SU-DHL-6 (cell line): ENCODE measurements at regions not wholly inside any gene's neighbourhood (a gene's known extent, or its start where the extent isn't known, plus 50 kb on each side); places are given as distances from the start of the nearest gene placed in this dataset.

Experiments used
- H2AFZ ChIP-seq: fragments of 200-600 bp; sonication (generic); 2 replicates; pipeline ENCODE4 v1.6.1; 2014; ENCODE audit warnings: low read depth, mild to moderate bottlenecking, moderate library complexity, mixed read lengths, antibody characterized with exemption, low read length; ENCODE audit not compliant: severe bottlenecking
- H3F3A ChIP-seq: fragments of 200-600 bp; shearing (Covaris generic); 2 replicates; pipeline ENCODE4 v1.6.0; 2016; ENCODE audit warnings: antibody characterized with exemption, mild to moderate bottlenecking; ENCODE audit not compliant: insufficient read depth
- H3K27ac ChIP-seq: fragments of 200-600 bp; sonication (generic); 2 replicates; pipeline ENCODE4 v1.5.1; 2016; ENCODE audit warnings: low read depth, mild to moderate bottlenecking, low read length, moderate library complexity, mixed read lengths
- H3K27me3 ChIP-seq: fragments of 200-600 bp; sonication (generic), shearing (Covaris generic); 2 replicates; pipeline ENCODE4 v1.6.0; 2014; ENCODE audit warnings: mild to moderate bottlenecking, low read length
- H3K36me3 ChIP-seq: fragments of 200-600 bp; sonication (generic); 2 replicates; pipeline ENCODE4 v1.6.1; 2014; ENCODE audit warnings: mild to moderate bottlenecking, low read length, mixed read lengths
- H3K4me2 ChIP-seq: fragments of 300-600, 200-600 bp; shearing (Covaris generic), sonication (generic); 2 replicates; pipeline ENCODE4 v1.6.0; 2014; ENCODE audit warnings: low read length, low read depth, mild to moderate bottlenecking; ENCODE audit not compliant: poor library complexity, severe bottlenecking
- H3K4me3 ChIP-seq: fragments of 200-600 bp; sonication (generic); 2 replicates; pipeline ENCODE4 v1.5.1; 2014; ENCODE audit warnings: antibody characterized with exemption, low read length, mild to moderate bottlenecking, mixed read lengths; ENCODE audit not compliant: insufficient read depth, poor library complexity, severe bottlenecking
- H3K79me2 ChIP-seq: fragments of 200-600 bp; sonication (generic); 2 replicates; pipeline ENCODE4 v1.6.1; 2014; ENCODE audit warnings: mild to moderate bottlenecking, low read length, moderate library complexity; ENCODE audit not compliant: insufficient read depth
- H3K9ac ChIP-seq: fragments of 200-600 bp; sonication (generic); 2 replicates; pipeline ENCODE4 v1.7.0; 2014; ENCODE audit warnings: mild to moderate bottlenecking, low read length
- H3K9me2 ChIP-seq: fragments of 200-600 bp; sonication (generic); replicated peaks from 2 replicates; pipeline ENCODE4 v1.6.1; 2014; ENCODE audit warnings: low read length; ENCODE audit not compliant: insufficient read depth
- H3K9me3 ChIP-seq: fragments of 200-600 bp; sonication (generic); 2 replicates; pipeline ENCODE4 v1.6.1; 2014; ENCODE audit warnings: low read length, mixed read lengths; ENCODE audit not compliant: insufficient read depth
- H4K20me1 ChIP-seq: fragments of 200-600 bp; sonication (generic); 2 replicates; pipeline ENCODE4 v1.6.1; 2014; ENCODE audit warnings: low read depth, mild to moderate bottlenecking, antibody characterized with exemption, low read length, moderate library complexity, mixed read lengths
- EZH2phosphoT487 ChIP-seq: fragments of 200-600 bp; sonication (generic), shearing (Covaris generic); conservative IDR thresholded peaks from 2 replicates; pipeline ENCODE4 v1.6.1; 2018; ENCODE audit warnings: mild to moderate bottlenecking, antibody characterized with exemption, low read length, moderate library complexity, mixed read lengths
- TF ChIP-seq, protein P1 (sequence below): fragments of 200-600 bp; sonication (generic); IDR thresholded peaks from one replicate; pipeline ENCODE4 v1.5.1; 2017; ENCODE audit warnings: antibody characterized with exemption, mild to moderate bottlenecking, low read length, moderate library complexity; ENCODE audit not compliant: insufficient read depth, poor library complexity, severe bottlenecking

DNA sequence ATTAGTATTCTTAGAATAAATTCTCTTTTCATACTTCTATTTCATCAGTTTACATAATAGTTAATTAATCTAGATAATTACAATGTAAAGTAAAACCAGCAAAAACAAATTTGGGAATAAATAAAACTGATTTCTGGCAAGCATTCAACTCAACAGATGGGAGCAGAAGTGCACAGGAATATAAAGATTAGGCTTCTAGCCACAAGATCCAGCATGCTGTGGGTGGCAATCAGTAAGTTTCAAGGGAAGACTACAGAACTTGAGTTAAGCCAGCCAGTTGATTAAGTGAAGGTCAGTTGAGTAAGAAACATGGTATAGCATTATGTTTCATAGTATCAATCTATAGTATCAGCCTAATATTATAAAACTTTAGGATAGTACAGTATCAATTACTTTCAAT is 324.2 kb upstream of the AADAT start:
- Histone ChIP-seq H3K27me3 (no peaks in the 10 kb centered on the region), H3F3A (no peaks in the 10 kb centered on the region), H3K79me2 (no peaks in the 10 kb centered on the region), H3K9ac (no peak overlapping the region), H3K9me2 (no peaks in the 10 kb centered on the region), H3K4me3 (no peak overlapping the region), H3K4me2 (no peak overlapping the region), H3K36me3 (no peaks in the 10 kb centered on the region), H4K20me1 (no peaks in the 10 kb centered on the region), H3K9me3 (no peaks in the 10 kb centered on the region), H2AFZ (no peak overlapping the region), H3K27ac (no peak overlapping the region)
- TF ChIP-seq, protein P1, sequence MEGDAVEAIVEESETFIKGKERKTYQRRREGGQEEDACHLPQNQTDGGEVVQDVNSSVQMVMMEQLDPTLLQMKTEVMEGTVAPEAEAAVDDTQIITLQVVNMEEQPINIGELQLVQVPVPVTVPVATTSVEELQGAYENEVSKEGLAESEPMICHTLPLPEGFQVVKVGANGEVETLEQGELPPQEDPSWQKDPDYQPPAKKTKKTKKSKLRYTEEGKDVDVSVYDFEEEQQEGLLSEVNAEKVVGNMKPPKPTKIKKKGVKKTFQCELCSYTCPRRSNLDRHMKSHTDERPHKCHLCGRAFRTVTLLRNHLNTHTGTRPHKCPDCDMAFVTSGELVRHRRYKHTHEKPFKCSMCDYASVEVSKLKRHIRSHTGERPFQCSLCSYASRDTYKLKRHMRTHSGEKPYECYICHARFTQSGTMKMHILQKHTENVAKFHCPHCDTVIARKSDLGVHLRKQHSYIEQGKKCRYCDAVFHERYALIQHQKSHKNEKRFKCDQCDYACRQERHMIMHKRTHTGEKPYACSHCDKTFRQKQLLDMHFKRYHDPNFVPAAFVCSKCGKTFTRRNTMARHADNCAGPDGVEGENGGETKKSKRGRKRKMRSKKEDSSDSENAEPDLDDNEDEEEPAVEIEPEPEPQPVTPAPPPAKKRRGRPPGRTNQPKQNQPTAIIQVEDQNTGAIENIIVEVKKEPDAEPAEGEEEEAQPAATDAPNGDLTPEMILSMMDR, result no peak
- no peak for TF ChIP-seq EZH2phosphoT487

DNA sequence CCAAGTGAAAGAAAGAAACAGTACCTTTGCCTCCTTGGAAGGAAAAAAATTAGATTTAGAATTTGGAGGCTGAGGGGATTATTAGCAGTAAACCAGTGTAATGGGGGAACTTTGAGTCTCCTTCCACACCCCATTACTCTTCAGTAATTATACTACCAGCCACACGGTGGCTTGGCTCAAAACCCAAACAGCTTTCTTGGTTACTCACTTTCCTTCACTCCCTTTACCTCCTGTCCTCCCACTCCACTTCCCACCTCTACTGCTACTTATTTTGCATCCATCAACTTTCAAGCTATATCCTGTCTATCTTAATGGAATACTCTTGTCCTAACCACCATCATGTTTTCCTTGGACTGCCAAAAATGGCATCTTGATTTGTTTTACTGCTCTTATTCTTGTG is 310.6 kb upstream of the AADAT start:
- Histone ChIP-seq H3K4me2 (no peak overlapping the region), H3K9ac (no peak overlapping the region), H4K20me1 (no peaks in the 10 kb centered on the region), H3K79me2 (no peaks in the 10 kb centered on the region), H3K9me2 (no peaks in the 10 kb centered on the region), H3K9me3 (no peaks in the 10 kb centered on the region), H3K27ac (no peak overlapping the region), H2AFZ (no peak overlapping the region), H3F3A (no peaks in the 10 kb centered on the region), H3K4me3 (no peak overlapping the region), H3K36me3 (no peaks in the 10 kb centered on the region), H3K27me3 (no peaks in the 10 kb centered on the region)
- TF ChIP-seq EZH2phosphoT487, result no peak
- TF ChIP-seq, protein P1, result no peak

GRCh38 chr4:170399581-170400293 is 310.0 kb upstream of the AADAT start:
- Histone ChIP-seq H3K9me3 (no peaks in the 10 kb centered on the region), H3K4me2 (no peak overlapping the region), H2AFZ (no peak overlapping the region), H3K9ac (no peak overlapping the region), H3K9me2 (no peaks in the 10 kb centered on the region), H4K20me1 (no peaks in the 10 kb centered on the region), H3K27ac (no peak overlapping the region), H3K36me3 (no peaks in the 10 kb centered on the region), H3K79me2 (no peaks in the 10 kb centered on the region), H3K4me3 (no peak overlapping the region), H3F3A (no peaks in the 10 kb centered on the region), H3K27me3 (no peaks in the 10 kb centered on the region)
- TF ChIP-seq EZH2phosphoT487, result no peak

GRCh38 chr4:170398218-170398617 is 308.5 kb upstream of the AADAT start:
- TF ChIP-seq, protein P1, result no peak
- TF ChIP-seq EZH2phosphoT487, result no peak
- Histone ChIP-seq H3K4me3 (no peak overlapping the region), H3K9ac (no peak overlapping the region)

More at GRCh38 chr4:170398218-170398617, 308.5 kb upstream of the AADAT start:
- H2AFZ ChIP-seq, result no peak overlapping the region
- no peak overlapping the region for H3K27ac ChIP-seq
- H4K20me1 ChIP-seq, result no peaks in the 10 kb centered on the region
- no peaks in the 10 kb centered on the region for H3F3A ChIP-seq
- no peak overlapping the region for H3K4me2 ChIP-seq
- no peaks in the 10 kb centered on the region for H3K9me3 ChIP-seq
- no peaks in the 10 kb centered on the region for H3K36me3 ChIP-seq
- H3K79me2 ChIP-seq, result no peaks in the 10 kb centered on the region
- H3K9me2 ChIP-seq, result no peaks in the 10 kb centered on the region
- H3K27me3 ChIP-seq, result no peaks in the 10 kb centered on the region
